NT2/D1 (cell line): ENCODE measurements at regions not wholly inside any gene's neighbourhood (a gene's known extent, or its start where the extent isn't known, plus 50 kb on each side); places are given as distances from the start of the nearest gene placed in this dataset.

Experiments
- SUZ12 ChIP-seq: IDR thresholded peaks from 2 replicates; pipeline ENCODE4 v1.6.1; 2011; ENCODE audit not compliant: insufficient read length, insufficient read depth; ENCODE audit errors: extremely low read depth
- YY1 ChIP-seq: IDR thresholded peaks from 2 replicates; pipeline ENCODE4 v1.6.1; 2011; ENCODE audit not compliant: insufficient read length, insufficient read depth
- ZNF274 ChIP-seq: IDR thresholded peaks from 2 replicates; pipeline ENCODE4 v1.6.1; 2011; ENCODE audit warnings: mild to moderate bottlenecking, low read depth, low read length

GRCh38 chr15:62570405-62570783 is 405.3 kb upstream of the C2CD4B start:
- TF ChIP-seq ZNF274 = no peak
- no peak for TF ChIP-seq YY1
- no peak for TF ChIP-seq SUZ12
